ENCODE measurements at regions not wholly inside any gene's neighbourhood (a gene's known extent, or its start where the extent isn't known, plus 50 kb on each side); places are given as distances from the start of the nearest gene placed in this dataset.

DNA sequence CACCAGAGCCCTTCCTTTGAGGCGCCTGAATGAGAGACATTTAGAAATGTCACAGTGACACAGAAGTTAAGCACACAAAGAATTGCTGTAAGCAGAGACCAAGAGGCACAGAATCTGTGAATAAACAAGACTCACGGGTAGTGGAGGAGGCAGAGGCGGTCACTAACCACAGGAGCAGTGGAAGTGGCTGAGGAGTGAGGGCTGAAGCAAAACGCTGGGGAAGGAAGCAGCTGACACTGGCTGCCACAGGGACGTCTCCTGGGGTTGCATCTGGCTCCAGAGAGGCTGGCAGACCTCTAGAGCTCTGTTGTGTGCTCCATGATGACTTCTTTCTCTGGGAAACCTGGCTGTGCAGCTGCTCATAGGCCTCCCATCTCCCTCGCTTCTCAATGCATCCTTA is 65.0 kb upstream of the SLC2A12 start:
- Histone ChIP-seq H3K27ac (no peak overlapping the region), H3K36me3 (no peaks in the 10 kb centered on the region), H3K4me3 (no peak overlapping the region), H3K4me1 (peaks cover 0 to 4% (median 0%) of the 10 kb centered on the region in 9 donors), H3K27me3 (peaks cover 0 to 17% (median 12%) of the 10 kb centered on the region in 7 donors), H3K9me3 (peaks cover 0 to 4% (median 0%) of the 10 kb centered on the region in 11 donors)
- intact Hi-C loops (cut with DNase I) = no loop called here
- ATAC-seq (no peak), DNase-seq (no peak)
- TF ChIP-seq CTCF (IDR thresholded peaks at IDR 0.05) = no peak
- 52 to 56% methylated on average over 6 of the region's 6 CpGs for WGBS, 2 donors

DNA sequence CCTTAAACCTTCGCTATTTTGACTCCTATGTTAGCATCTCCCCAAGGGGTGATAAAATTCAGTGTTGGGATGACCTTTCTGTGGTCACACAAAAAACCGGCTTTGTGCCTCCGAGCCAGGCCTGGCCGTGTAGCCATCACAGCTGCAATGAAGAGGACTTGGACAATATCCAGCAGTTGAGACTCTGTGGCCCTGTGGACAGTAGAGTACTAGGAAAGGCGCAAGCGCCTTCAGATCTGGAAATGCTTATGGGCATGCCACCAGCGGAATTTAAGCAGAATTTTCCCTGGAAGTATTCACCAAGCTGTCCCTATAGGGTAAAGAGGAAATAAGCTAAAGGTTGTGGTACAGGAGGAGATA is 63.3 kb upstream of the SLC2A12 start:
- peaks cover 0 to 17% (median 12%) of the 10 kb centered on the region in 7 donors for H3K27me3 ChIP-seq
- WGBS, 2 donors = 61 to 62% methylated on average over 7 of the region's 7 CpGs
- peak overlapping the region in 4 of 10 donors; percentile 5 to 21 (median 18) for H3K4me3 ChIP-seq
- H3K27ac ChIP-seq = no peak overlapping the region
- peak in 1 of 8 donors; percentile 39 for ATAC-seq
- intact Hi-C loops (cut with DNase I) = no loop called here
- peaks cover 0 to 4% (median 0%) of the 10 kb centered on the region in 9 donors for H3K4me1 ChIP-seq
- no peak for TF ChIP-seq CTCF (IDR thresholded peaks at IDR 0.05)
- H3K36me3 ChIP-seq = no peaks in the 10 kb centered on the region
- no peak for DNase-seq
- peaks cover 0 to 4% (median 0%) of the 10 kb centered on the region in 11 donors for H3K9me3 ChIP-seq

DNA sequence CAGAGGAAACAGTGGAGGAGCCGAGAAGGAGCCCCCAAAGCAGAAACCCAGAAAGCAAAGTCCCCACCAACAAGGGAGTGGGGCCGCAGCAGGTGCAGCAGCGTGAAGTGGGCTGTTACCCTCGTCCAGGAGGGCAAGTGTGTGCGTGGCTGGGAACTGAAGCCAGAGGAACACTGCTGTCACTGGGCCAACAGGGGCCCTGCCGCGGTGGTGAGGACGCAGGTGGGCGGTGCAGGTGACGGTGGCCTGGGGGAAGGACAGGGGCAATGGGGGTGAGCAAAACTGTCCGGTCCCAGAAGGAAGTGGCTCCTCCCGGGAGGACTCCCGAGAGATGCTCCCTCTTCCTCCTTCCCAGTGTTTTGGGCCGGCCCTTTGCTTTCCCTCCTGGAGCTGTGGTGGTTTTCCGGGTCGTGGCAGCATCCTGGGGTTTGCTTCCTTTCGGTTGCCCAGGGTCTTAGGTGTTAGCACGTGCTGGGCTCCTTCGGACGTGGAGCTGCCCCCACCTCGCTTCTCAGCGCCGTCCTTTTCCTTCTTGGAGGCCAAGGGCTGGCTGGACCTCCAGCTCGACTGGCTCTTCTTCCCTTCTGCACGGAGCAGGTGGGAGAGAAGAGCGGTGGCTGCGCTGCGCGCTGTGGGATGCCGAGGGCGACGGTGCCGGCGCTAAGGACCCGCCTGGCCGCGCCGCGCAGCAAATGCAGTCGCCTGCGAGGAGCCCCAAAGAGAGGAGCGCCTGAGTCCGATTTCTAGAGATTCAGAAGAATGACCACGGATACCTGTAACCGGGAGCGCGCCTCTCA is 62.7 kb upstream of the SLC2A12 start:
- WGBS, 2 donors = 45 to 48% methylated on average over 47 of the region's 47 CpGs

GRCh38 chr6:134114489-134114888 is 62.1 kb upstream of the SLC2A12 start:
- H3K27me3 ChIP-seq = peaks cover 0 to 17% (median 12%) of the 10 kb centered on the region in 7 donors
- WGBS, 2 donors = 76 to 78% methylated on average over 3 of the region's 3 CpGs
- H3K9me3 ChIP-seq = peaks cover 0 to under 1% (median 0%) of the 10 kb centered on the region in 11 donors
- intact Hi-C loops (cut with DNase I) = no loop called here
- peaks cover 0 to 4% (median 0%) of the 10 kb centered on the region in 9 donors for H3K4me1 ChIP-seq
- no peak overlapping the region for H3K4me3 ChIP-seq
- no peak for TF ChIP-seq CTCF (IDR thresholded peaks at IDR 0.05)
- H3K27ac ChIP-seq = no peak overlapping the region
- ATAC-seq (no peak), DNase-seq (no peak)
- H3K36me3 ChIP-seq = no peaks in the 10 kb centered on the region

More for the DNA sequence above, 62.7 kb upstream of the SLC2A12 start:
- Histone ChIP-seq H3K27ac (no peak overlapping the region), H3K4me3 (peak overlapping the region in 4 of 10 donors; percentile 5 to 21 (median 18)), H3K36me3 (no peaks in the 10 kb centered on the region), H3K9me3 (peaks cover 0 to 4% (median 0%) of the 10 kb centered on the region in 11 donors), H3K27me3 (peaks cover 0 to 17% (median 12%) of the 10 kb centered on the region in 7 donors), H3K4me1 (peaks cover 0 to 4% (median 0%) of the 10 kb centered on the region in 9 donors)
- intact Hi-C loops (cut with DNase I) = no loop called here
- DNase-seq = no peak
- ATAC-seq = no peak
- TF ChIP-seq CTCF (IDR thresholded peaks at IDR 0.05) = no peak
